Lower leg skin (tissue), 4 donors: ENCODE measurements at regions not wholly inside any gene's neighbourhood (a gene's known extent, or its start where the extent isn't known, plus 50 kb on each side); places are given as distances from the start of the nearest gene placed in this dataset.
"Not testable (repeated sequence)": the region's sequence is repeated elsewhere in the genome, so short reads cannot be mapped to it uniquely, and the experiment has no call there.

Experiments used
- DNase-seq, 2 donors: peaks; one replicate each; pipeline ENCODE4 v3.0.0-alpha.2; 2019; ENCODE audit warnings: low spot score in 2 of 2
- H3K4me3 ChIP-seq: fragments of 200-600 bp; sonication (generic); 2 replicates; pipeline ENCODE4 v1.5.1; 2017; ENCODE audit warnings: mild to moderate bottlenecking, low read depth; ENCODE audit not compliant: poor library complexity, severe bottlenecking
- CTCF ChIP-seq, 3 donors: fragments of 450-650 bp; IDR thresholded peaks; one replicate each; pipeline ENCODE4 v1.5.1; 2016; ENCODE audit warnings: antibody characterized with exemption in 3 of 3, mild to moderate bottlenecking in 3 of 3, moderate library complexity in 2 of 3
- POLR2A ChIP-seq, 2 donors: fragments of 450-650 bp; IDR thresholded peaks; one replicate each; pipeline ENCODE4 v1.6.1; 2016 to 2017; ENCODE audit warnings: antibody characterized with exemption in 2 of 2, mild to moderate bottlenecking in 1 of 2, moderate library complexity in 1 of 2
- WGBS, 2 donors: methylation state at CpG; one replicate each; pipeline ENCODE4 v1.1.5; 2018; 5-methylcytosine and 5-hydroxymethylcytosine counted together
- intact Hi-C: fragments of 100-400 bp; cut with DNase I; formaldehyde crosslinking; loops from one replicate; pipeline ENCODE4 v1.15.0; 2023; ENCODE audit warnings: low total_unique reads

GRCh38 chr10:93127642-93128215, 54.0 kb downstream of the CYP26A1 start:
- DNase-seq, H3K4me3 ChIP-seq, intact Hi-C loops: not testable (repeated sequence)
- 92 to 94% methylated on average over 9 of the region's 9 CpGs for WGBS, 2 donors

GRCh38 chr10:93131986-93132385, 58.3 kb downstream of the CYP26A1 start:
- no peak for DNase-seq
- no peak overlapping the region for H3K4me3 ChIP-seq
- WGBS, 2 donors: 38 to 44% methylated on average over 6 of the region's 6 CpGs
- intact Hi-C loops: no loop called here
- no peak for TF ChIP-seq POLR2A (IDR thresholded peaks at IDR 0.05)
- no peak for TF ChIP-seq CTCF (IDR thresholded peaks at IDR 0.05)

GRCh38 chr10:93138113-93138870, 64.6 kb downstream of the CYP26A1 start:
- no peak overlapping the region for H3K4me3 ChIP-seq
- TF ChIP-seq CTCF (IDR thresholded peaks at IDR 0.05) (no peak), POLR2A (IDR thresholded peaks at IDR 0.05) (no peak)
- DNase-seq: no peak
- intact Hi-C loops: no loop called here
- WGBS, 2 donors: 35 to 47% methylated on average over 11 of the region's 11 CpGs

- WGBS, 2 donors: 67 to 74% methylated on average over 5 of the region's 5 CpGs
- DNase-seq: no peak
- TF ChIP-seq POLR2A (IDR thresholded peaks at IDR 0.05) (no peak), CTCF (IDR thresholded peaks at IDR 0.05) (no peak)
- H3K4me3 ChIP-seq: no peak overlapping the region
- intact Hi-C loops: no loop called here
These were observed 65.5 kb downstream of the CYP26A1 start for GRCh38 chr10:93139059-93139655.

- no peak for TF ChIP-seq CTCF (IDR thresholded peaks at IDR 0.05)
- no peak for TF ChIP-seq POLR2A (IDR thresholded peaks at IDR 0.05)
- intact Hi-C loops: no loop called here
- no peak overlapping the region for H3K4me3 ChIP-seq
- 88 to 95% methylated on average over 3 of the region's 3 CpGs for WGBS, 2 donors
- no peak for DNase-seq
These were observed 68.8 kb downstream of the CYP26A1 start for GRCh38 chr10:93142534-93142933.

GRCh38 chr10:93143281-93143680, 69.6 kb downstream of the CYP26A1 start:
- no peak overlapping the region for H3K4me3 ChIP-seq
- peak in 1 of 2 donors; percentile 44 for DNase-seq
- WGBS, 2 donors: 71 to 83% methylated on average over 1 of the region's 1 CpG
- TF ChIP-seq CTCF (IDR thresholded peaks at IDR 0.05): no peak
- intact Hi-C loops: no loop called here
